HL-60 (cell line): ENCODE measurements at regions not wholly inside any gene's neighbourhood (a gene's known extent, or its start where the extent isn't known, plus 50 kb on each side); places are given as distances from the start of the nearest gene placed in this dataset.

Source experiments
- DNase-seq, 2 experiments: peaks; one replicate each; pipeline ENCODE4 v3.0.0-alpha.2; 2010 to 2020; ENCODE audit warnings: low read depth in 1 of 2, low spot score in 1 of 2
- H3K27ac ChIP-seq: fragments of 250-450 bp; sonication (Bioruptor Pico); replicated peaks from 2 replicates; pipeline ENCODE4 v1.5.1; 2020; ENCODE audit warnings: mild to moderate bottlenecking, moderate library complexity
- H3K27me3 ChIP-seq: fragments of 250-450 bp; sonication (Bioruptor Pico); 2 replicates; pipeline ENCODE4 v1.5.1; 2021; ENCODE audit warnings: mild to moderate bottlenecking, moderate library complexity; ENCODE audit not compliant: insufficient read depth, poor library complexity, severe bottlenecking
- H3K4me3 ChIP-seq: replicated peaks from 2 replicates; pipeline ENCODE4 v1.5.1; 2011; ENCODE audit warnings: mild to moderate bottlenecking, control low read depth, low read length; ENCODE audit not compliant: insufficient read depth
- CTCF ChIP-seq: IDR thresholded peaks from one replicate; pipeline ENCODE4 v1.5.1; 2011; ENCODE audit warnings: low read length, control low read depth, inconsistent platforms; ENCODE audit not compliant: insufficient read depth
- GABPA ChIP-seq: IDR thresholded peaks from 2 replicates; pipeline ENCODE4 v1.6.1; 2012; ENCODE audit warnings: low read depth
- POLR2AphosphoS5 ChIP-seq: IDR thresholded peaks from 2 replicates; pipeline ENCODE4 v1.6.1; 2012; ENCODE audit warnings: low read depth
- REST ChIP-seq: IDR thresholded peaks from 2 replicates; pipeline ENCODE4 v1.6.1; 2012; ENCODE audit warnings: low read depth; ENCODE audit not compliant: insufficient replicate concordance
- SPI1 ChIP-seq: IDR thresholded peaks from 2 replicates; pipeline ENCODE4 v1.6.1; 2012; ENCODE audit warnings: low read depth, mild to moderate bottlenecking, borderline replicate concordance

- no peak overlapping the region for H3K4me3 ChIP-seq
- TF ChIP-seq POLR2AphosphoS5: no peak
- no peak for TF ChIP-seq SPI1
- TF ChIP-seq CTCF: no peak
- TF ChIP-seq REST: no peak
- no peak for TF ChIP-seq GABPA
- no peaks in the 10 kb centered on the region for H3K27me3 ChIP-seq
- no peak for DNase-seq
- H3K27ac ChIP-seq: no peak overlapping the region
Observed at GRCh38 chr4:123972031-123972430, 575.4 kb downstream of the SPRY1 start.

- TF ChIP-seq SPI1 (no peak), REST (no peak), GABPA (no peak), CTCF (no peak), POLR2AphosphoS5 (no peak)
- no peak for DNase-seq
- Histone ChIP-seq H3K27me3 (no peaks in the 10 kb centered on the region), H3K4me3 (no peak overlapping the region), H3K27ac (no peak overlapping the region)
Observed at GRCh38 chr4:123974386-123975149, 578.0 kb downstream of the SPRY1 start.

- H3K27me3 ChIP-seq: no peaks in the 10 kb centered on the region
- TF ChIP-seq GABPA (no peak), SPI1 (no peak), CTCF (no peak), POLR2AphosphoS5 (no peak), REST (no peak)
- H3K27ac ChIP-seq: no peak overlapping the region
- H3K4me3 ChIP-seq: no peak overlapping the region
- DNase-seq: no peak
Observed at GRCh38 chr4:123976285-123976684, 579.7 kb downstream of the SPRY1 start.
